Upper lobe of right lung (tissue), 1 donor: ENCODE measurements at regions not wholly inside any gene's neighbourhood (a gene's known extent, or its start where the extent isn't known, plus 50 kb on each side); places are given as distances from the start of the nearest gene placed in this dataset.

ENCODE experiments used
- ATAC-seq: fragments of 200-7000 bp; cut with Tn5 transposase; one replicate; pipeline ENCODE4 v1.9.1; 2020; ENCODE audit warnings: mild to moderate bottlenecking, moderate library complexity
- DNase-seq: peaks from one replicate; pipeline ENCODE4 v3.0.0-alpha.2; 2020
- H3K27ac ChIP-seq: fragments of 200-600 bp; one replicate; pipeline ENCODE4 v1.8.0; 2022
- H3K27me3 ChIP-seq: fragments of 200-600 bp; one replicate; pipeline ENCODE4 v1.8.0; 2022; ENCODE audit warnings: mild to moderate bottlenecking
- H3K36me3 ChIP-seq: fragments of 200-600 bp; one replicate; pipeline ENCODE4 v1.8.0; 2022
- H3K4me1 ChIP-seq: fragments of 200-600 bp; one replicate; pipeline ENCODE4 v1.8.0; 2022
- H3K4me3 ChIP-seq: fragments of 200-600 bp; one replicate; pipeline ENCODE4 v1.8.0; 2022; ENCODE audit warnings: mild to moderate bottlenecking
- H3K9me3 ChIP-seq: fragments of 200-600 bp; one replicate; pipeline ENCODE4 v1.8.0; 2022
- CTCF ChIP-seq: fragments of 200-600 bp; IDR thresholded peaks from one replicate; pipeline ENCODE4 v1.8.0; 2022; ENCODE audit warnings: antibody characterized with exemption
- intact Hi-C: fragments of 100-400 bp; cut with DNase I; formaldehyde crosslinking; loops from one replicate; pipeline ENCODE4 v1.11.0; 2022
- donor health status: DM: no; HTN: yes; CAD: no; lungs with severe emphysema.

DNA sequence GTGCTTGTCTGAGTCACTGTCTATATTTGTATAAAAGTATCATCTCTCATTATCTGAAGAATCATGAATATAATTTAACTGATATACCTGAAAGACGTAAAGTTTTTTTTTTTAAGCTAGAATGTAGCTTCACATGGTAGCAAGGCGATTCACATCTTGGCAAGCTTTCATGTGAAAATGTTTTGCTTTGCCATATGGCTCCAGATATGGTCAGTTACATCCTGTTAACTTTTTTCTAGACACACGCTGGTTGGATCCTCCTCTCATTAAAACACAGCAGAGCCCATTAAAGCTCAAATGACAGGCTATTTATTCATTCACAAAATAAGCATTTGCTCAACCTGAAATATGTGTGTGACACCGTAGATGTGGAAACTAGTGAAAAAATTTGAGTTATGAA is 412.8 kb downstream of the KIF2B start:
- Histone ChIP-seq H3K9me3 (no peaks in the 10 kb centered on the region), H3K27ac (no peak overlapping the region), H3K4me1 (no peaks in the 10 kb centered on the region), H3K36me3 (no peaks in the 10 kb centered on the region), H3K4me3 (no peak overlapping the region), H3K27me3 (no peaks in the 10 kb centered on the region)
- intact Hi-C loops: no loop called here
- ATAC-seq (no peak), DNase-seq (no peak)
- TF ChIP-seq CTCF: no peak

DNA sequence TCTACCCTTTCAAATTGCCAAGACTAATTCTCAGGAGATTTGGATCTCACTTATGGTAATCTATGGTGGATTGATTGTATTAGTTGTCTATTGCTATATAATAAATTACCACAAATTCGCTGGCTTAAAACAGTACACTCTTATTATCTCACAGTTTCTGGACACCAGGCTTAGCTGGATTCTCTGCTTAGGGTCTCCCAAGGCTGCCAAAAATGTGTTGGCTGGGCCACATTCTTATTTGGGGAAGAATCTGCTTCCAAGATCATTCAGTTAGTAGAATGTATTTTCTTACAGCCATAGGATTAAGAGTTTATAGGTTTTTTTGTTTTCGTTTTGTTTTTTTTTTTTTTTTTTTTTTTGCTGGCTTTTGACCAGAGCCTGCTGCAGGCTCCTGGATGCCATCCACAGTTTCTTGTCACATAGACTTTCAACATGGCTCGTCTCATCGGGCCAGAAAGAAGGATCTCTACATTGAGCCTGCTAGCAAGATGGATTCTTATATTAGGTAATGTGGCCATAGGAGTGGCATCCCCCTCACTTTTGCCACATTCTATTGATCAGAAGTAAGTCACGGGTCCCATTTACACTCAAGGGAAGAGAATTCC is 415.3 kb downstream of the KIF2B start:
- intact Hi-C loops: no loop called here
- ATAC-seq: no peak

GRCh38 chr17:54239291-54239690 is 416.6 kb downstream of the KIF2B start:
- Histone ChIP-seq H3K4me1 (no peaks in the 10 kb centered on the region), H3K9me3 (no peaks in the 10 kb centered on the region), H3K36me3 (no peaks in the 10 kb centered on the region), H3K27ac (no peak overlapping the region), H3K4me3 (no peak overlapping the region), H3K27me3 (no peaks in the 10 kb centered on the region)
- ATAC-seq: no peak
- intact Hi-C loops: no loop called here
- TF ChIP-seq CTCF: no peak
- no peak for DNase-seq

More for the DNA sequence above, 415.3 kb downstream of the KIF2B start:
- H3K36me3 ChIP-seq: no peaks in the 10 kb centered on the region
- no peaks in the 10 kb centered on the region for H3K9me3 ChIP-seq
- no peak for TF ChIP-seq CTCF
- H3K27ac ChIP-seq: no peak overlapping the region
- DNase-seq: no peak
- H3K4me1 ChIP-seq: no peaks in the 10 kb centered on the region
- no peaks in the 10 kb centered on the region for H3K27me3 ChIP-seq
- H3K4me3 ChIP-seq: no peak overlapping the region

DNA sequence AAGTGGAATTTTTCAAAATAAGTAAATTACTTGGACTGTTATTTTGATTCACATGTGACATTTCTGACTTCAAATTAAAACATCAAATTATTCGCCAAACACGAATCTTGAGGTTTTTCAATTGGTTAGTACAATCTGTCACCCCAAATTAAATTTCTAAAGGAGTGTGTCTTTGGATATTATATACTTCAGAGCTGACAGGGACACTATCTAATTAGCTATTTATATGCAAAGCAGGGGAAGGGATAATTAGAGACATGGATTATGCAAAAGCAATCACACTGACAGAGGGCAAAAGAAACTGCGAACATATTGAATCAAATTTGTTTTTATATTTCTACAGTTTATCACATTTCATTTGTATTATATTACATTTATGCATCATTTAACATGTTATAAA is 433.0 kb downstream of the KIF2B start:
- no peak overlapping the region for H3K27ac ChIP-seq
- no peak overlapping the region for H3K4me3 ChIP-seq
- ATAC-seq (no peak), DNase-seq (no peak)
- no peaks in the 10 kb centered on the region for H3K27me3 ChIP-seq
- H3K4me1 ChIP-seq: no peaks in the 10 kb centered on the region
- intact Hi-C loops: no loop called here
- H3K36me3 ChIP-seq: no peaks in the 10 kb centered on the region
- no peak for TF ChIP-seq CTCF
- no peaks in the 10 kb centered on the region for H3K9me3 ChIP-seq

GRCh38 chr17:54256401-54256929 is 433.7 kb downstream of the KIF2B start:
- Histone ChIP-seq H3K27ac (no peak overlapping the region), H3K9me3 (no peaks in the 10 kb centered on the region), H3K27me3 (no peaks in the 10 kb centered on the region), H3K4me3 (no peak overlapping the region), H3K36me3 (no peaks in the 10 kb centered on the region), H3K4me1 (no peaks in the 10 kb centered on the region)
- no peak for ATAC-seq
- intact Hi-C loops: no loop called here
- no peak for TF ChIP-seq CTCF
- no peak for DNase-seq

DNA sequence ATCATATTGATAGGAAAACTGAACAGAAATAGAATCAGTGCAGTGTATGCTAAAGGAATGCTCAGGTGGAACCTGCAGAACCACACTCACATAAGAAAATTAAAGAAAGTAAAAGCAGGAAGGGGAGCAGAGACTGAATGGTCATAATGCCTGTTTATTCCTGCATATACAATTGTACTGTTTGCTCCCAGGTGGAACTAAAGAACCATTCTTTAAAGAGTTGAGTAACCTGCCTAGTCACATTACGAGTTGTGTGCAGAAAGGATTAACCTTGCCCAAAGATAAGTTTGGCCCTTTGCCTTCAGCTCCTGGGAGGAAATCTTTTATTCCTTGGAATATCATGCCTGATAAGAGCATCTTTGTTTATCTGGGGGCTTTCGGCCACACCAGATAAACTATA is 434.7 kb downstream of the KIF2B start:
- no peaks in the 10 kb centered on the region for H3K9me3 ChIP-seq
- TF ChIP-seq CTCF: no peak
- H3K4me3 ChIP-seq: no peak overlapping the region
- intact Hi-C loops: no loop called here
- no peak overlapping the region for H3K27ac ChIP-seq
- no peaks in the 10 kb centered on the region for H3K4me1 ChIP-seq
- no peaks in the 10 kb centered on the region for H3K27me3 ChIP-seq
- no peaks in the 10 kb centered on the region for H3K36me3 ChIP-seq
- DNase-seq (no peak), ATAC-seq (no peak)
